GM18858 (cell line): ENCODE measurements at regions not wholly inside any gene's neighbourhood (a gene's known extent, or its start where the extent isn't known, plus 50 kb on each side); places are given as distances from the start of the nearest gene placed in this dataset.
"Not testable (repeated sequence)": the region's sequence is repeated elsewhere in the genome, so short reads cannot be mapped to it uniquely, and the experiment has no call there.

Experiments
- ATAC-seq: cut with Tn5 transposase; IDR thresholded peaks from one replicate; pipeline ENCODE4 v1.9.1; 2021; ENCODE audit not compliant: unreplicated experiment

- ATAC-seq: no peak
Measured at GRCh38 chr15:95765161-95765560, 565.3 kb upstream of the NR2F2 start.

GRCh38 chr15:95770196-95770595 is 560.3 kb upstream of the NR2F2 start:
- ATAC-seq: no peak

- no peak for ATAC-seq
Measured at GRCh38 chr15:95772982-95773381, 557.5 kb upstream of the NR2F2 start.

GRCh38 chr15:95784508-95784907 is 546.0 kb upstream of the NR2F2 start:
- ATAC-seq: no peak

GRCh38 chr15:95785276-95785675 is 545.2 kb upstream of the NR2F2 start:
- ATAC-seq: not testable (repeated sequence)

- ATAC-seq: no peak
Measured at GRCh38 chr15:95793231-95793630, 537.3 kb upstream of the NR2F2 start.

- ATAC-seq: no peak
Measured at GRCh38 chr15:95795386-95795785, 535.1 kb upstream of the NR2F2 start.

- ATAC-seq: no peak
Measured at GRCh38 chr15:95799286-95800200, 531.0 kb upstream of the NR2F2 start.

- no peak for ATAC-seq
Measured at GRCh38 chr15:95804484-95804883, 526.0 kb upstream of the NR2F2 start.

GRCh38 chr15:95812491-95812890 is 518.0 kb upstream of the NR2F2 start:
- no peak for ATAC-seq

GRCh38 chr15:95814908-95815307 is 515.6 kb upstream of the NR2F2 start:
- no peak for ATAC-seq

GRCh38 chr15:95816591-95816990 is 513.9 kb upstream of the NR2F2 start:
- ATAC-seq: no peak

- no peak for ATAC-seq
Measured at GRCh38 chr15:95822961-95823360, 507.5 kb upstream of the NR2F2 start.

- ATAC-seq: no peak
Measured at GRCh38 chr15:95825208-95825607, 505.3 kb upstream of the NR2F2 start.

GRCh38 chr15:95825671-95826411 is 504.7 kb upstream of the NR2F2 start:
- no peak for ATAC-seq

- no peak for ATAC-seq
Measured at GRCh38 chr15:95826412-95827195, 503.9 kb upstream of the NR2F2 start.

- ATAC-seq: no peak
Measured at GRCh38 chr15:95829062-95829461, 501.4 kb upstream of the NR2F2 start.

GRCh38 chr15:95830281-95830680 is 500.2 kb upstream of the NR2F2 start:
- ATAC-seq: no peak

GRCh38 chr15:95832668-95833067 is 497.8 kb upstream of the NR2F2 start:
- no peak for ATAC-seq

GRCh38 chr15:95834028-95834804 is 496.3 kb upstream of the NR2F2 start:
- no peak for ATAC-seq

GRCh38 chr15:95836536-95836935 is 494.0 kb upstream of the NR2F2 start:
- ATAC-seq: no peak
